Suppressor macrophage (primary cell): ENCODE measurements at regions not wholly inside any gene's neighbourhood (a gene's known extent, or its start where the extent isn't known, plus 50 kb on each side); places are given as distances from the start of the nearest gene placed in this dataset.
A peak's percentile ranks its signal among the peaks of the same experiment; 100 is the strongest.

Source experiments
- DNase-seq, 4 experiments: peaks; one replicate each; pipeline ENCODE4 v3.0.0-alpha.2; 2020 to 2022

DNA sequence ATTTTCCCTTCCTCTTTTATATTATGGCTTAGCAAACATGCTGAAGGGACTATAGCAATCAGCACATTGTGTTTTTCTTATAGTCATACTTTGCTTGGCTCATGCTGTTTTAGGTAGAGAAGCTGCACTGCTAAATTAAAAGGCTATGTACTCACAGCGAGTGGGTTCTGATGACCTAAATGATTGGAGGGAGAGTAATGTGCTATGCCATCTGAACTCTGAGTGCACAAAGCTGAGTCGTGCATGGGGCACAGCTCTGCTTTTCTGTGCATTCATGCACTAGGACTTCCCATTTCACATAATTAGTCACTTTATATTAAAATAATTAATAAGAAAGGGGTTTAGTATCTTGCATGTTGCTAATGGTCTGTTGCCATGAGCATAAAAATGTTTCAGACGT, 132.7 kb upstream of the ADGRL3 start:
- DNase-seq = peak in 3 of 4 experiments; percentile 1 to 17 (median 5)

DNA sequence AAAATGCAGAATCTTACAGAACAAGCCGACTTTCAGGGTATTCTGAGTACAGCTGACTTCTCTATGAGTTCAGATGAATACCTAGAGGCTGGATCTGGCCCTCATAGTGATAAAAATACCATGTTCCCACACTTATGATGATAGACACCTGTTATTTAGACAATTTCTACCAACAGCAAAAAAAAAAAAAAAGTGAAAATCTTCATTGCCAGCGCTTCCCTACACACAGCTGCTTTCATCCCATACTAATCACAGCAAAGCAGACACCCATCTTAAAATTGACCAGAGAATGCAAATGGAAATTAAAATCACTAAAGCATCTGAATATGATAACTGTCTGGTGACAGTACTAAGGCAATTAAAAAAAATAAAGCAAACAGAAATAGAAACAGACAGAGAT, 132.1 kb upstream of the ADGRL3 start:
- DNase-seq = no peak

DNA sequence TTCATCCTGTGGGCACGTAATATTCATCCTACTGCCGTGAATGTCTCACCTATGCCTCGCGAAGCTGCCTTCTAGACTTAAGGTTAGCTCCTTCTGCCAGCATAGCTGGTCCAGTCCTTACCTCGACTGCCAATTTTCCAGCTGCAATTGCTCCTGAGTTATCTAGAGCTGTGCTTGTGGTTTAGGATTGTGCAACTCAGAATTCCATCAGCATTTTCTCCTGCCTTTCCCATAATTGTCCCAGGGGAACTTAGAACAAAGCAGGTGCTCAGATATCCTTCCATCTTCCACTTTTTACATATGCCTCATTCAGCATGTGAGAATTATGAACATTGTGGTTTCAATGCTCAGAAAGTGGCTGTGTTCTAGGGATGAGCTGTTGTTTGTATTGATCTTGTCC, 131.4 kb upstream of the ADGRL3 start:
- DNase-seq = no peak

DNA sequence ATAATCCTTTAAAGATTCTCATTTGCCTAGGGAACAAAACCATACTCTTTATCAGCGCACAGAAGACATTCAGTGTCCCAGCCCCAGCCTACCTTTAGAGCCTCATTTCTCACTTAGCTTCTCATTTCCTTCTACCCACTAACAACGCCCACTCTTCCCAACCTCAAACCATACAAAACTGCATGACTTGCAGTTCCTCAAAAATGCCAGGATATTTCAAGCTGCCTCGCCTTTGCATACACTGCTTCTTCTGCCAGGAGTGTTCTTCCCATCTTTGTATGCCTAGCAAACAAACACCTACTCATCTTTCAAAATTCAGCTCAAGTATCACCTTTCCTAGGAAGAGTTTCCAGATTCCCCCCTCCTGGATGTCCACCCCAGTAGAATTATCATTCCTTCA, 129.9 kb upstream of the ADGRL3 start:
- peak in 3 of 4 experiments; percentile 14 to 35 (median 28) for DNase-seq

DNA sequence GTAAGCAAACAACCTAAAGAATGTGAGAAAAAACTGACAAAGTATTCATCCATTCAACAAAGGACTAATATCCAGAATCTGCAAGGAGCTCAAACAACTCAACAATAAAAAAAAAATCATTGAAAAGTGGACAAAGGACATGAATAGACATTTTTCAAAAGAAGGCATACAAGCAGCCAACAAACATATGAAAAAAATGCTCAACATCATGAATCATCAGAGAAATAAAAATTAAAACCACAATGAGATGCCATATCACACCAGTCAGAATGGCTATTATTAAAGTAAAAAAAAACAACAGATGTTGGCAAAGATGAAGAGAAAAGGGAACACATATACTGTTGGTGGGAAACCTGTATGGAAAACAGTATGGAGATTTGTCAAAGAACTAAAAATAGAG, 120.7 kb upstream of the ADGRL3 start:
- no peak for DNase-seq

DNA sequence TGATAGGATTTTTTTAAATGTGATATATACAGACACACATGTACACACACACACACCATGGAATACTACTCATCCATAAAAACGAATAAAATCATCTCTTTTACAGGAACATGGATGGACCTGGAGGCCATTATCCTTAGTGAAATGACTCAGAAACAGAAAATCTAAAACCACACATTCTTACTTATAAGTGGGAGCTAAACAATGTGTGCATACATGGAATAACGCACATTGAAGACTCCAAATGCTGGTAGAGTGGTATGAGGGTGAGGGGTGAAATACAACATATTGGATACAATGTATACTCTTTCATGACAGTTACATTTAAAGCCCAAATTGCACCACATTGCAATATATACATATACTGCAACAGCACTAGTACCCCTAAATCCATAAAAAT, 120.2 kb upstream of the ADGRL3 start:
- no peak for DNase-seq

DNA sequence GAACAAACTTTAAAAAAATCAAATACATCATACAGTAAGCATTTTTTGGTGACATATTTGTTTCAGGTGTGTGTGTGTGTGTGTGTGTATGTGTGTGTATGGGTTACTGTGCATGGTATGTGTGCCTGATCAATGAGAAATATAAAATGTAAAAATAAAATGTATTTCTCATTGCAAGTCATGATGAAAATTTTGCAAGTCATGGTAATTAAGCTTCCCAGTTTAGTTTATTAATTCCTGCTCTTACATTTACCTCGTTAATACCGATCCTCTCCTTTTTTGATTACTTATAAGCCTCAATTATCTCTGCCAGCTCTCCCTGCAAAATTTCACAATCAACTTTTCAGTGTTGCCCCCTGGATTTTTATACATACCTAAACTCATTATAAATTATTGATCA, 114.6 kb upstream of the ADGRL3 start:
- DNase-seq = no peak

DNA sequence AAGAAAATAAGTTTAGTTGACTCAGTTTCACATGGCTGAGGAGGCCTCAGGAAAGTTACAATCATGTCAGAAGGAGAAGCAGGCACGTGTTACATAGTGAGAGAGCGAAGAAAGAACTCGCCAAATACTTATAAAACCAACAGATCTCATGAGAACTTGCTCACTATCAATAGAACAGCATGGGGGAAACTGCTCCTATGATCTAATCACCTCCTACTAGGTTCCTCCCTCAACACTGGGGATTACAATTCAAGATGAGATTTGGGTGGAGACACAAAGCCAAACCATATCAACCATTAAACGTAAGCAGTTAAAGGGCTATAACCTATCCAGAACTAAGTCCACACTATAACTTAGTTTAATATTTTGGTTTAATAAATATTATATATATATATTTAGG, 113.8 kb upstream of the ADGRL3 start:
- no peak for DNase-seq

DNA sequence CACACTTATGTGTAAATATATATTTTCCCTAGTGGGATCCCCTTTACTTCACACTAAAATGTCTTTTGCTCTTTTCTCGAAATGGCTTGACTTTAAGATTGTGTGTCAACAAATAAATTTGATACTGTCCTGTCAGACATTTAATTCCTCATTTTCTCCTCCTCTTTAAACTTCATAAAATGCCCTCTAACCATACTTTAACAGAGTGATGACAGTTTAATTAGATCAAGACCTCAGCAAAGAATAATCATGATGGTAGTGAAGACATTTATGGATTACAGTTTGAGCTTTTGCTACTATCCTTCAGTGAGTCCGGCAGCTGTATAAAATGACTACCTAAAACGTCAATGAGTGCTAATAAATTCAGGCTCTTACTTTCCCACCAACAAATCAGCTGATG, 113.1 kb upstream of the ADGRL3 start:
- DNase-seq = no peak

DNA sequence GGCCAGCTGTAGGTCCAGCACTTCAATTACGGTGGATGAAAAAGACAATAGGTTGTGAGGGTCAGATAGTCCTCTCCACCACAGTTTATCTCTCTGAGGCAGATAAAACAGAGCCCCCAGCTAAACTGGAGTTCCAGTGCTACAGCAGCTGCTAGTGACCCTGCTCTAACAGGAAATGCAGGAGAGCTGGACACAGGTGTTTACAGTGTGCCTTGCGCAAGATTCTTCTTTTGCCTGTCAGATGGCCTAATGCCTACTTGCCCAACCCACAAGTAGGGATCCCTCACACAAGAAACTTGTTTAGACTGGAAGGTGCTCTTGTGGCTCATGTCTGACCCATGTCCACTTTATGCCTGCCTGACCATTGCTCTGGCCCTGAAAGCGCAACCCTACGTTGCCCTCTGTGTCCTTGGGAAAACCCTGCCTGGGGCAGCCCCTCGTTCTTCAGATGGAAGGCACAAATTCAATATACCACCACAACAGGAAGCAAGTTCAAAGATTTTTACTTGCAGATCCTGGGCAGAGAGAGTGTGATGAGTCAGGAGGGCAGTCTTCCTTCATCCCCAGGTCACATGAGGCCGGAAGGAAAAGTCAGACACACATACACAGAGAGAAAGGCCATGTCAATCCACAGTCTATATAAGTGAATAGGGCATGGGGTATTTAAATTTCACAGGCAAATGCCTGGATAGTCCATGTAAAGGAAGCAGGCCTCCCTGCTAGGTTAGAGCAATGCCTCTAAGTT, 105.1 kb upstream of the ADGRL3 start:
- DNase-seq = no peak

DNA sequence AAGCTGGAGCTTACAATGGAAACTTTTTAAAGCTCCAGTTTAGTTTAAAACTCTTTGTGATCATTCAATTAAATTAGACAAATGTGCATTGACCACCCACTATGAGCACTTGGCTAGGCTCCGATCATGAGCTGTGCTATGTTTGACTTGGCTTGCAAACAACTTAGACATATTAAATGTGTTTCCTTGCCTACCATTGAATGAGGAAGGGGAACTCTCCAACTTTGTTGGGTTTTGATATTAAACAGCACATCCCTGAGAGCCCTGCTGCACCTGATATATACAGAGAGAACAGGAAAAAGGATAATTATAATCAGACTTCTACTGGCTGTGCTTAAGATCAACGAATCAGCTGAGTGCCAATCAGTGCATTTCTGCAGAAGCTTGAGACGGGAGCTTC, 71.4 kb upstream of the ADGRL3 start:
- DNase-seq = no peak

DNA sequence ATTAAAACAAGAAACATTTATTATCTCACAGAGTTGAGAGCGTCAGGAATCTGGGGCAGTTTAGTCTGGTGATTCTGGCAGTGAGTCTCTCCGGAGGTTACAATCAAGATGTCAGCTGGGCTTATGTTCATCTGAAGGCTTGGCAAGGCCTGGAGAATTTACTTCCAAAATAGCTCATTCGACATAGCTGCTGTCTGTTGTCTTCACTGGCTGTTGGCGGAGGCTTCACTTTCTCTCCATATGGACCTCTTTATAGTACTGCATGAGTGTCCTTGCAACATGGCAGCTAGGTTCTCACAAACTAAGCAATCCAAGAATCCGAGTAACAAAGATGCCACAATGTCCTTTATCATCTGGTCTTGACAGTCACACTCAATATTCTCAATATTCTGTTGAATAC, 70.2 kb upstream of the ADGRL3 start:
- DNase-seq = no peak

DNA sequence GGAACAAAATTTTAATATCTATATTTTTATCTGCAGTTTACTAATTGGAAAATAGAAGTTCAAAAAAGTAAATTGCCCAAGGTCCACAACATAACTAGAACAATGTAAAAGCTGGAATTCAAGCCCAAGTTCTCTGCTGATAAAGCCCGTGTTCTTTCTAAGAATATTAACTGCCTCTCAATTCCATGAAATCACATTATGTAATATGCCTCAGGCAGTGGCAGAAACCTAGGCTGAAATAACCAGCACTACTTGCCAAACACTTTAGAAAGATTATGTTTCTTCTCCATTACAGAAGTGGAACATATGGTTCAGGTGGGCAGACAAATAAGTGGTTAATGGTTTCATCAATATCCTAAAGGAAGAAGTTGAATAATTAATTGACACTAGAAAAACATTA, 56.7 kb upstream of the ADGRL3 start:
- DNase-seq = no peak

DNA sequence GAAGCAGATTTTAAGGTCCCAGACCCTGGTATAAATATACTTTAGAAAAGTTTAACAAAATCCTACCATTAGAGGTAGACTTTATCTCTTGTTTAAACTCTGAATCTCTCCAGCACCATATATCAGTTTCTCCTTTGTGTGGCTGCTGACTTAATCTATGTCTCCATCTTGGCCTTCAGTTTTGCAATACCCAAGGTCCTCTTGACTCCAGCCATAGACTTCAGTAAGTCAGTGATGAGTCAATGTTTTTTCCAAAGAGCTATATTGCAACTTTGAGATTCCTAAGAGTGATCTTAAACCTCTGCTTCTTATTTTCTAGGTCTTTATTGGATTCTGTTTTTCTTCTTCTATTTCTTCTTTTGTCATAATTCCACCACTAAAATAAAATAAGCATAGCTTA, 50.8 kb upstream of the ADGRL3 start:
- DNase-seq = peak in 3 of 4 experiments; percentile 3 to 29 (median 27)
